ENCODE measurements at regions not wholly inside any gene's neighbourhood (a gene's known extent, or its start where the extent isn't known, plus 50 kb on each side); places are given as distances from the start of the nearest gene placed in this dataset.

DNA sequence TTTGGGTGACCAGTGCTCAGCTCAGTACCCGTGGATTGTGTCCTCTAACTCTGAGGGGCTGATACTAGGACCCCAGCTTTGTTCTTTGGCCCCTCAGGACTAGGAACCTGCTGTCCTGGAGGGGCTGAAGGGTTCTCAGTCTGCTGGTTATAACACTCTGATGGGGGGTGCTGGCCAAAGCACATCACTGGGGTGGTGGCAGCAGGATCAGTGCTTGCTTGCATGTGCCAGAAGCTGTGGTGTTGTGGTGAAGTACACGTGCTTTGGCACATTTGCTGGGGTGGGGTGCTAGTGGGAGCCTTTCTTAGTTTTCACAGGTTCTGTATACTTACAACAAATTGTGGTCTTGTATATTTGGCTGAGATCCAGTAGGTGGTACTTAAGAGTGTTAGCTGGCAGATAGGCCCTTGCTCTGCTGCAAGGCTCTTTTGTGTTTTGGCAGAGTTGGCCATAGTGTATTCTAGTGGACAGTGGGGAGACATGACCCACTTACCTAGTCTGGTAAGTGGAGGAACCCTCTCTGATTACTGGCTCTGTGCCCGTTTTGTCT, 344.3 kb downstream of the EDEM1 start:
- Mint-ChIP-seq H3K4me1 (ENCODE audit: low read depth, unreplicated experiment) (no peaks in the 10 kb centered on the region), H3K36me3 (ENCODE audit: insufficient read depth, unreplicated experiment) (no peaks in the 10 kb centered on the region), H3K9me3 (ENCODE audit: low read depth, unreplicated experiment) (peaks cover 2% of the 10 kb centered on the region), H3K27ac (ENCODE audit: unreplicated experiment) (no peak overlapping the region), H3K27me3 (ENCODE audit: unreplicated experiment) (no peaks in the 10 kb centered on the region), H3K4me3 (ENCODE audit: low read depth, unreplicated experiment) (no peak overlapping the region)
- TF ChIP-seq CTCF (IDR thresholded peaks at IDR 0.05; ENCODE audit: unreplicated experiment) = no peak
- no TSS peak for BruUV-seq (replicated peaks)
- no peak for DNase-seq
- intact Hi-C loops (cut with micrococcal nuclease; ENCODE audit: unreplicated experiment) = no loop called here
- CTCF ChIA-PET = no interaction called here

GRCh38 chr3:5540532-5540931, 353.0 kb downstream of the EDEM1 start:
- no TSS peak for BruUV-seq (replicated peaks)
- intact Hi-C loops (cut with micrococcal nuclease; ENCODE audit: unreplicated experiment) = no loop called here
- CTCF ChIA-PET = no interaction called here
- no peaks in the 10 kb centered on the region for H3K4me1 Mint-ChIP-seq (ENCODE audit: low read depth, unreplicated experiment)
- H3K9me3 Mint-ChIP-seq (ENCODE audit: low read depth, unreplicated experiment) = peaks cover 10% of the 10 kb centered on the region
- H3K27me3 Mint-ChIP-seq (ENCODE audit: unreplicated experiment) = no peaks in the 10 kb centered on the region
- H3K27ac Mint-ChIP-seq (ENCODE audit: unreplicated experiment) = no peak overlapping the region
- no peak for DNase-seq
- no peak overlapping the region for H3K4me3 Mint-ChIP-seq (ENCODE audit: low read depth, unreplicated experiment)
- H3K36me3 Mint-ChIP-seq (ENCODE audit: insufficient read depth, unreplicated experiment) = no peaks in the 10 kb centered on the region
- no peak for TF ChIP-seq CTCF (IDR thresholded peaks at IDR 0.05; ENCODE audit: unreplicated experiment)

DNA sequence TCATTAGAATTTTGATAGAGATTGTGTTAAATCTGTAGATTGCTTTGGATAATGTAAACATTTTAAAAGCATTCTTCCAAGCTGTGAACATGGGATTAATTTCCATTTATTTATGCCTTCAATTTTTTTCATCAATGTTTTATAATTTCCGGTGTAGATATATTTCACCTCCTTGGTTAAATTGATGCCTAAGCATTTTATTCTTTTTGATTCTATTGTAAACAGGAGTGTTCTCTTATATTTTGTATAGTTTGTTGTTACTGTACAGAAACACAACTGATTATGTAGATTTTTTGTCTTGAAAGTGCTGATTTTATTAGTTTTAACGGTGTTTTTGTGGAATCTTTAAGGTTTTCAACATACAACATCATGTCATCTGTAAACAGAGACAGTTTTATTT, 355.0 kb downstream of the EDEM1 start:
- H3K9me3 Mint-ChIP-seq (ENCODE audit: low read depth, unreplicated experiment) = peaks cover 17% of the 10 kb centered on the region
- BruUV-seq (replicated peaks) = no TSS peak
- no peak overlapping the region for H3K27ac Mint-ChIP-seq (ENCODE audit: unreplicated experiment)
- H3K4me3 Mint-ChIP-seq (ENCODE audit: low read depth, unreplicated experiment) = no peak overlapping the region
- no peak for DNase-seq
- intact Hi-C loops (cut with micrococcal nuclease; ENCODE audit: unreplicated experiment) = no loop called here
- no peaks in the 10 kb centered on the region for H3K27me3 Mint-ChIP-seq (ENCODE audit: unreplicated experiment)
- CTCF ChIA-PET = no interaction called here
- no peak for TF ChIP-seq CTCF (IDR thresholded peaks at IDR 0.05; ENCODE audit: unreplicated experiment)
- H3K4me1 Mint-ChIP-seq (ENCODE audit: low read depth, unreplicated experiment) = no peaks in the 10 kb centered on the region
- H3K36me3 Mint-ChIP-seq (ENCODE audit: insufficient read depth, unreplicated experiment) = no peaks in the 10 kb centered on the region

DNA sequence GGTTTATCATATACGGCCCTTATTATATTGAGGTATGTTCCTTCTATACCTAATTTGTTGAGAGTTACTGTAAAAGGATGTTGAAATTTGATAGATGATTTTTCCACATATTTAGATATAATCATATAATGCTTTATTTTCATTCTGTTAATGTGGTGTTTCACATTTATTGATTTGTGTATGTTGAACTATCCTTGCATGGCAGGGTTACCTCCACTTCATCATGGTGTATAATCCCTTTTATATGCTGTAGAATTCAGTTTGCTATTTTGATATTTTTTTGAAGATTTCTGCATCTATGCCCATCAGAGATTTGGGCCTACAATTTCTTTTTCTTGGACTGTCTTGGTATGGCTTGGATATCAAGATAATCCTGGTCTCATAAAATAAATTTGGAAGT, 355.5 kb downstream of the EDEM1 start:
- no peak for TF ChIP-seq CTCF (IDR thresholded peaks at IDR 0.05; ENCODE audit: unreplicated experiment)
- no peaks in the 10 kb centered on the region for H3K36me3 Mint-ChIP-seq (ENCODE audit: insufficient read depth, unreplicated experiment)
- CTCF ChIA-PET = no interaction called here
- H3K27me3 Mint-ChIP-seq (ENCODE audit: unreplicated experiment) = no peaks in the 10 kb centered on the region
- H3K9me3 Mint-ChIP-seq (ENCODE audit: low read depth, unreplicated experiment) = peaks cover 17% of the 10 kb centered on the region
- DNase-seq = no peak
- H3K4me3 Mint-ChIP-seq (ENCODE audit: low read depth, unreplicated experiment) = no peak overlapping the region
- H3K4me1 Mint-ChIP-seq (ENCODE audit: low read depth, unreplicated experiment) = no peaks in the 10 kb centered on the region
- H3K27ac Mint-ChIP-seq (ENCODE audit: unreplicated experiment) = no peak overlapping the region
- no TSS peak for BruUV-seq (replicated peaks)
- intact Hi-C loops (cut with micrococcal nuclease; ENCODE audit: unreplicated experiment) = no loop called here

Data from Calu3 (cell line).